ENCODE measurements at regions not wholly inside any gene's neighbourhood (a gene's known extent, or its start where the extent isn't known, plus 50 kb on each side); places are given as distances from the start of the nearest gene placed in this dataset.

DNA sequence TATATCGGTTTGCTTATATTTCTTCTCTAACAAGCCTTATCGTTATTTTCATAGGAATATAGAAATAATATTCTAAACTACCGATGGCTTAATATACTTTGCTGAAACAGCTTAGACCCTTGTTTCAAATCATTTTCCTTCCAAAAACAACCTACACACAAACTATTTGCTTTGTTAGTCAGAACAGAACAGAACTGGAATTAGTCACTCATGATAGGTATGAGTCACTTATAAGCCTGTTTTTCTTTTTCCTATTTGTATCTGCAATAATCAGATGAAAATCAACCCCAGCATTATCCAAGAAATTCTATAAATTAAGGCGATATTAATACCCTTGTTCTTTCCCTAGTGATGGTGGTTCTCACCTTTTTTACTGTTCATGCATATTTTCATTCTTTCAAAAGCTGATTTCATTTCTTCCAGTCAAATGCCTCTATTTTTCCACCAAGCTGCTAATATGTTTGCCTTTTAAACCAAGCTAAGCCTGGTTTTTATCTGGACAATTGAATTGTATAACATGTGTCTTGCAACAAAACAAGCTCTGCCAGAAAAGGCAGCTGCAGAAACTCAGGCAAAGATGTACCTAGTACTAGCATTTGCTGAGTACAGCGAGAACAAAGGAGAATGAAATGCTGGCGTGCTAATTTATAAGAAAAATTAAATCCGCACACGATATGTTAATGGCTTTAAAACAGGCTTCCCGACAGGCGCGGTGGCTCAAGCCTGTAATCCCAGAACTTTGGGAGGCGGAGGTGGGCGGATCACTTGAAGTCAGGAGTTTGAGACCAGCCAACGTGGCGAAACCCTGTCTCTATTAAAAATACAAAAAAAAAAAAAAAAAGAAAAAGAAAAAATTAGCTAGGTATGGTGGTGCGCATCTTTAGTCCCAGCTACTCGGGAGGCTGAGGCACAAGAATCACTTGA, 1418.2 kb downstream of the AACS start:
- no peak for DNase-seq

DNA sequence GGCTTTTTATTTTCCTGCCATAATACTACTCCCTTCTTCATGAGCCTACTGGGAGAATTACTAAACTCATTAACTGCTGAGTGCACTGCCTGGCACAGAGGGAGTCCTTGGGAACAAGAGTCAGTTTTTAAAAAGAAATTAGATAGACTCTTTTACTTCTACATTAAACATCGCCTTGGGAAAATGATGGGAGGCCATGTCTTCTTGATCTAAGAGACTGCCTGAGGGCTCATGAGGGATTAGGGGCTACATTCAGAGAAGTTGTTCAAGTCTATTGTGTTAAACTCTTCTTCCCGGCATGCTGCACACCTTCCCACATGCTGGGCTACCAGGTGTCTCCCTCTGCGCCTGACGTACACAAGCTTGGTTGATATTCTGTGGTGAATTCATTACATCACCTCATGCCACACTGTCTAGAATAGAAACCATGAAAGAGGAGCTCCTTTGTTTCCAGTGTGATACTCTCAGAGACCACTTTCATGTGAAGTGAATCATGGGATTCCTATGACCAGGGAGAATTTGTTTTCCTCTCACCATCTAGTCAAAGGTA, 1422.3 kb downstream of the AACS start:
- no peak for DNase-seq

DNA sequence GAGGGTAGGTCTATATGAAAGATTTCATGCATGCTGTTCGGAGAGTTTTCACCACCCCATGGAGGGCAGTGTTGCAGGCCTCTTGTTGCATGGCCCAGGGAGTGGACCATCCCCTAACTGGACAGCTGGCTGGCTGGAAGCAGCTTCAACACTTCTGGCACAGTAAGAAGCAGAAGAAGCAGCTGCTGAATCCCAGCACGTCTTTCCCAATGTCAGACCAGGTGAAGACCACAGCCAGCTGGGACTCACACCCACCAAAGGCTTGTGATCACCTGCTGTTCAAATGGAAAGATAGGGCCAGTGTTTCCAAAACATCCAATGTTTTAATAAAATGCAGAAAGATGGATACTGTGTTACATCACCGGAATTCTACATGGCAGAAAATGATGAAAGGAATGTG, 1423.6 kb downstream of the AACS start:
- no peak for DNase-seq

DNA sequence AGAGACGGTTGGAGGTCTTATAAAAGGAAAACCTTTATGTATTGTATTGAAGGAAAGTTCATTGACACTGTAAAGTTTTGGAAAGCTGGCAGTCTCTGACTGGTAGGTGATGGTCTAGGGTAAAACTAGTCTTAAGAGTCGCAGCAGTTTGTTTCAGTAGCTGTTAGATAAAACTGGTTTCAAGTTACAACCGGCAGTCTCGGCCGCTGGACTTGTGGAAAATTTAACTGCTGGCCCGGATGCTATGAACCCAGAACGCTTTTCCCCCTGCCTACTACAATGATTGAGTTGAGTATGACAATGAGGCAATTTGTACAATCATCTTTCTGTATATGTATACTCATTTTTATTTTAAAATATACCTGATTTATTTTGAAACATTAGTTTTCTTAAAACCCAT, 1426.9 kb downstream of the AACS start:
- DNase-seq: no peak

DNA sequence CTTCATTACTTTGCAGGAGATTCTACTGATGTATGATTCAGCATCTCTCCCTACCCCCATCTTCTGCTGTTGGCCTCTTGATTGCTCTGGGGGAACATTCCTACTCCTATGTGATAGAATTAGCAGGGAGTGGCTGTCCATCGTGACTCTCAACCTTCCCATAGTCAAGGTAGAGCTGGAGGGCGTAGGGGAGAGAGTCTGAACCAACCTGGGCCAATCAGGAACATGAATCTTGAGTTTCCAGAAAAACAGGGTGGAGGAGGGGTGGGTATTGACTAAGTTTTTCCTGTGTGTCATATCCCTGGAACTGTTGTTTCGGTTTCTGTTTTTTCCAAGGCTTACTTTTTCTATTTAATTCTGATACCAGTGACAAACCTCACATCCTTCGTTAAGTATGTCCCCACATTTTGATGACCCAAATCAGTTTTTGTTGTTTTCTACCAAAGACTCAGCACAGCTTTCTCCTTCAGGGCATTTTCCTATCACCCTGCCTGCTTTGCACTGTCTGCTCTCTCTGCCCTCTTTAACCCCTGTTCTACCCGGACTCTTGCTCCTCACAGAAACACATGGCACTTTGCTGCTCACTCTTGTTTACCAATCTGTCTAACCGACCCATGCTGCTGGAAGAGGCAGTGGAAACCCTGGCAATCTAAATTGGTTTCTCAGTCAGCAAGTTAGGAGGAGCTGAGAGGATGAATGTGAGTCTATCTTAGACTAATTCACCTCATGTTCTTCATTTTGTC, 1428.3 kb downstream of the AACS start:
- DNase-seq: no peak

DNA sequence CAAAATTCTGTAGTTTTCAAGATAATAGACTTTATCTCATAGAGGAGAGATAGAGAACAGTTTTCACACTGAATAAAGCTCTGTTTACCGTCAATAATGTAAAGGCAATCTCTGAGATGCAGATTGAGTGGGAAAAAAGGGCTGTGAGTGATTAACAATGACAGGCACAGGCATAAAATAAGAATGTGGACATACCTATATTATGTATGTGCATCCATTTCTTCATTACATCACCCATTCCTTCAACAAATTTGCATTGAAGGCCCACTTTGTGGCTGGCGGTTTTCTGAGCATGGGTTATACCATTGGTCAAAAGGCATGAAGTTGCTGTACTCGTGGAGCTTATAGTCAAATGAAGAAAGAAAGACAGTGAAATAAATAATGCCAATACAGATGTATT, 1431.0 kb downstream of the AACS start:
- no peak for DNase-seq

DNA sequence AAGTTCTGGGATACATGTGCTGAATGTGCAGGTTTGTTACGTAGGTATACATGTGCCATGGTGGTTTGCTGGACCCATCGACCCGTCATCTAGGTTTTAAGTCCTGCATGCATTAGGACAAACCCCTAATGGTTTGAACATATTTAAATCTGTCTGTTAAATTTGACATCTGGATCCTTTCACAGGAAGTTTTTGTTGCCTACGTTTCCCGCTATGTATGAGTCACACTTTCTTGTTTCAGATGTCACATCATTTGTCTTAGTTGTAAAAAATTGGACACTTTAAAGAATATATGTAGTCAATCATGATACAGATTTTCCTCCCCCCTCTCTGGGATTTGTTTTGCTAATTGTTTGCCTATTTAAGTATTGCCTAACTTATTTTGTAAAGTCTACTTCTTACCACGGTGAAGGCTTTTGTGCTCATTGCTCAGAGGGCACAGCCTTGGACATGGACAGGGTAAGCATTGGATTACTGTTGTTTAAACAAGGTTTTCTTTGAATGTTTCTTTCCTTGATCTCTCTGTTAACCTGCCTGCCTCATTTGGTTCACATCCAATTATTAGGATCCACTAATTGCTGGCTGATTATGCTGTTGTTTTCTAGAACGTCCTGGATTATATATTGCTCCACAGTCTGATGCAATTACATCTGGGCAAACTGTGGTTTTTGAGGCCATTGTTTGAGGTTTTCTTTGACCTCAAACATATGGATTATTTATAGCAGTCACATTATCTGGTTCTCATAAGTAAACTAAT, 1441.4 kb downstream of the AACS start:
- no peak for DNase-seq

DNA sequence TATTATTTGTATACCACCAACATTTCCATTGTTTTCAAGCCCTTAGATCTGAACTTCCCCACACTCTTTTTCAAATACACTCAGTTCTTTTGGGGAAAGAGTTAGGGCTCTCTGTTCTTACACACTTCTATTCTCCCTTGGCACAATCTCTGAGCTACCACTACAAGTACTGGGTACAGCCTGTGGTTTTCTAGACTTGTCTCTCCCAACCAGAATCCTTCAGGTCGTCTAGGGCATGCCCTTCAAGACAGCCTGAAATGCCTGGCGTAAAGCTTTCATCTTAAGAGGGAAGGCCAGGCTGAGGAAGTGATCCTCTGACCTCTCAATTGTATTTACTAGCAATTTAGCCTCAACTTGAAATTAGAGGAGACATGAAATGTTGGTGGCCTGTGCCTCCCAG, 1442.0 kb downstream of the AACS start:
- DNase-seq: no peak

DNA sequence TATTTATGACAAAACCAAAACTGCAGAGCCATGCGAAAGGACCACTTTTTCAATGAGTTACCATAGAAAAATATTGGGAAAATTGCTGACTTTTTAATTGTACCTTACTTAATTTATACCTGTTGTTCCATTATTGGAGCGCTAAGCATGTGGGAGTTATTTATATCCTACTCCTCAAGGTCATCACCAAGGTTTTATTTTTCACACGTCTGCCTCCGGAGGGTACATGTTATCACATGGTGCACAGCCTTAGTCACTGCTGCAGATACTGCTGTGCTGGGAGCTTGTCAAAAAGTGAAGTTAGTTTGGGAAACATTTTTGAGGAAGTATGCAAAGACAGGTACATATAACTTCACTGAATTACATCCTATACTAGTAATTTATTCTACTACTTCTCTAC, 1444.3 kb downstream of the AACS start:
- no peak for DNase-seq

DNA sequence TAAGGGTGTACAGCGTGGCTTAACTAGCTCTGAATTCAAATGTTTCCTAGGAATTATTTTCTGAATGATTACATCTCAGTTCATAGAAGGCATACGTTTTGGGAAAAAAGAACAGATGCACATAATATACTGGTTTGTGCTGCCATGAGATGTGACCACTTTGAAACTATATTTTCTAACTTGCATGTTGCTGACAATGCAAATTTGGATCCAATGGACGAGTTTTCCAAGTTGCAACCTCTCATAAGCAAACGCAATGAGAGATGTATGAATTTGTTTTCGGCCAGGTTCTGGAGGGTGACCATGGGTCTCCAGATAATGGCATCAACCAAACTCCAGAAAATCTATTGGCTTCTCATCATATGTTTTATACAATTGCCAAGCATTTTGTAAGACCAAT, 1445.4 kb downstream of the AACS start:
- DNase-seq: no peak

DNA sequence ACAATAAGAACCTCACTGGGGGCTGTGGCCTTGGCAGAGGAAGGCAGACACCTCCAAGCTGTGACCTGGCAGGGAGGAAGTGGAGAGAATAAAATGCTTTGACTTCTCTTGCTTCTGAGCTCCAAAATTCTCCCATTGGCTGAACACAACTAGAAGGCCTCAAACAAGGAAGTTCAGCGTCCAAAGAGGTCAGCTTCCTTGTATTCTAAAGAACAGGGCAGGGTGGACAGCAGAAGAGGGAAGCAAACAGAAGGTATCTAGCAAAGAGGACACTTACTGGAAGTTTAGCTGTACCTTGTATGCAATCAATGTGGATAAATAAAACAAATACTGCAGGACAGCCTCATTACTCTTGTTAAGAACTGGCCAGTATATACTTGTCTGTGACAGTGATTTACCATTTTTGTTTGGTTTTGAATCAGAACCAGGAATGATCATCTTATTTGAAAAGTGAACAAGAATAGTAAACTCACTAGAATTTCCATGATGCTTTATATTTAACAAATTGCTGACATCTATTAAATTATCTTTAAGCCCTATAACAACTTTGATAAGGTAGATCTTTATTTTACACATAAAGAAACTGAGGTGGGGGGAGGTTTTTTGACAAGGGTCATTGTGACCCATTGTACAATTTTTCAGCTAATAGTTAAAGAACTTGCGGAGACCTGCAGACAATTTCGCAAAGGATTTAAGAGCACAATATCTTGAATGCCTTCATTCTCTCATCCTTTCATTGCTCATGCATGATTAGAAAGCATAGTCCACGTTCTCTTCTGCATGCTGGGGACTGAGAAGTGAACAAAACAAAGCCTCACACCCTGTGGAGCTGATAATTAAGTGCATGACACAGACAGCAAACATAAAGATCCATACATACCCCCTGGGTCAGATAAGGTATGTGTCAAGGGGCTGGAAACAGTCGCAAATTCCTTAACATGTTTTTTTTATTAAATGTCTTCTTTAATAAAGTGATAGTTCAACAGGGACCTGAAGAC, 1448.0 kb downstream of the AACS start:
- DNase-seq: no peak

DNA sequence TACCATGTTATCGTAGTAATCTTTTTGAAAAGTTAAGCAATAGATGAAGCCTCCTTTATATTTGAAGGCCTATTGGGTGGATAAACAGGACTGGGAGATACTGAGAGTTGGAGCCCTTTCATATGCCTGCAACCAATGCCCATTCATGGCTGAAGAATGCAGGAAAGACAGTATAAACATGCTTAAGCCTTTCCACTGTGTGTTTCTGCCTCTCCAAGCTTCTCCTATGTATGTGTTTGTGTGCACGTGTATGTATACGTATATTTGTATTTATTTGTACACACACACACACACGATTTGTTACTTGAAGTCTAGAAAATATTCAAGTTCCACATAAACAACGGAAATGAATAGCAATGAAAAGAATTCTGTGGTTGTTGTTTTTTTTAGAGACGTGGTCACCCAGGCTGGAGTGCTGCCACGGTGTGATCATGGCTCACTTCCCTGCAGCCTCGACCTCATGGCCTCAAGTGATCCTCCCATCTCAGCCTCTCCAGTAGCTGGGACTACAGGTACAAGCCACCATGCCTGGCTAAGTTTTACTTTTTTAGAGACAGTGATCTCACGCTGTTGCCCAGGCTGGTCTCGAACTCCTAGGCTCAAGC, 1453.5 kb downstream of the AACS start:
- no peak for DNase-seq

DNA sequence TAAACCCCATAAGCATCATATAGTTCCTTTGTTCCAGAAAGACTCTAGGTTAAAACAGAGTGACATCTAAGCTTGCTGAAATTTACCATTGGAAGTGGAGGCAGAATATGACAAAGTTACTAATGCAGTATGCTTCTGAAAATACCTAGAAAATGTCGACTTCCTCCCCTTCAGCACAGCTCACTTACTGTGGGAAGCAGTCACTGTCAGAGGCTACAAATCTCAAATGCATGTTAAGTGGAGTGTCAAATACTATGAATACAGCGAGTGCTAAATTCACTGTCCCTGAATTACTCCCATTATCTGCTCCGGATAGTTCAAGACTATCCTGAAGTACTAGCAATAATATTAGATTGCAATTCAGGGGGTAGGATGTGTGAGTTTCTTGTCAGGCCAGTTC, 1454.6 kb downstream of the AACS start:
- DNase-seq: no peak

DNA sequence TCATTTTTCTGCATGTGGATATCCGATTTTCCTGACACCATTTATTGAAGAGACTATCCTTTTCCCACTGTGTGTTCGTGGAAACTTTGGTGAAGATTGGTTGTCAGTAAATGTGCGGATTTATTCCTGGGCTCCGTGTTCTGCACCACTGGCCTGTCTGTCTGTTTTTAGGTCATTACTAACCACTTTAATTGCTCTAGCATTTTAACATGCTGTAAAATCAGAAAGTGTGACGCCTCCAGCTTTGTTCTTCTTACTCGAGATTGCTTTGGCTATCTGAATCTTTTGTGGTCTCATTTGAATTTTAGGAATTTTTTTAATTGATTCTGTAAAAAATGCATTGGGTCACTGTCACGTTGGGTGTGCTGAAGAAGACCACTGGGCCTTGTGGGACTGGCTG, 1458.7 kb downstream of the AACS start:
- no peak for DNase-seq

DNA sequence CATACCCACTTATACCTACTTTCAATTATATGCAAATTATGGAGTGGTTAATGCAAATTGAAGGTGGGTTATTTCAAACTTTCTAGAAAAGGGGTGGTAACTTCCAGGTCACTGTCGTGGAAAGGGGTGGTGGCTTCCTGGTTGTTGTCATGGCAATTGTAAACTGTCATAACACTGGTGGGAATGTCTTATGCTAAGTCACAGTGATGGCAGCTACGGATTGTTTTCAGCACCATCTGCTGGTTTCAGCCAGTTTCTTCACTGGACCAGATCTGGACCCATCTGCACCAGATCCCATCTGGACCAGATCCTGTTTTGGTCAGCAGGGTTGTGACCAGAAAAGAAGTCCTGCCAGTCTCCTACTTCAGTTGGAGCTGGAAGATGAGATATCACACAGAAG, 1469.3 kb downstream of the AACS start:
- no peak for DNase-seq

DNA sequence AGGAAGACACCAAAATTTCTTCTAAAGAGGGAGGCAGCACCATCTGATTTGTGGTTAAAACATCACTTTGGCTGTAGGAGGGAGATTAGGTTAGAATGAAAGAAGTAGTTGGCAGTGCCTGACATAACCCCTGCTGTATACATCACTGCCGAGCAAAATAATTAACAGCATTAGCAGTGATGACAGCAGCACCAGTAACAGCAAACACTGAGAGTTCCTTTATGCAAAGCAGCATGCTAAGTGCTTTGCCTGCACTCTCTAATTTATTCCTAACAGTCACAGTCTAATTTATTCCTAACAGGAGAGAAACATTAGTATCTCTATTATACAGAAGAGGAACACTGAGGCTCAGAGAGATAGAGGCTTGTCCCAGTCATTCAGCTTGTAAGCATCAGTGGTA, 1469.7 kb downstream of the AACS start:
- DNase-seq: no peak

DNA sequence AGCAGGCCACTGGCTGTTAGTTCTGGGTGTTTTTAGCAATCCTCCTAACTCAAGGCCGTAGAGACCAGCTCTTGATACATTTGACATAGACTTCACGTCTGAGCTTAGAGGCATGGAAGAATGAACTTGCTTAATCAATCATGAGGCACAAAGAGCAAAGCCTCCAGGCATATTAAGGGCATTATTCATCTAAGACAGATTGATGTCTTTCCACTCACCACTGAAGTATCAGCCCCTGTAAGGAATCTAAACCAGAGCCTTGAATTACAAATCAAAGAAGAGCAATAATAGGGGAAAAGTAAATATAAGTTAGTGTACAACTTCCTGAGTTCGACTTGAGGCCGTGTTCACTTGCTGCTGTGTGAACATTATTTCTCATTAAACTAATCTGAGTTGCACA, 1470.7 kb downstream of the AACS start:
- DNase-seq: no peak

DNA sequence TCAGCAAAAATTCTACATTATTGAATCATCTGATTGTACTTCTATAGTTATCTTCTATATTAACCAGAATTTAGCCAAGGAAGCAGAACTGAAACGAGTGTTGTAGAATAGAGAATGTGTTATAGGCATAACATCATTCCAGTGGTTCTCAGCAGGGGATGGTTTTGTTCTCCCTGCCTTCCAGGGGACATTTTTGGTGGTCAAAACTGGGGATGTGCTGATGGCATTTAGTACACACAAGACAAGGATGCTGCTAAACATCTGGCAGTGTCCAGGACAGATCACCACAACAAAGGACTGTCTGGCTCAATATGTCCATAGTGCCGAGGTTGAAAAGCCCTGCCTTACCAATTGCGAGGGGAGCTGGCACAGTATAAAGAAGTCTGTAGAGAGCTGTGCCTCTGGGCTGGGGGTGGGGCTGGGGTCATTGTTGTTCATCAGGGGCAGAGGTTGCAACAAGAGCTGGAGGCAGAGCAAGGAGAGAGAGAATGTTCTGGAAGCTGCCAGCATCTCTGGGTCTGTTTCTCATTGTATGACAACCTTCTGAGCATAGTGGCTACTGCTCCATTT, 1472.8 kb downstream of the AACS start:
- DNase-seq: no peak

DNA sequence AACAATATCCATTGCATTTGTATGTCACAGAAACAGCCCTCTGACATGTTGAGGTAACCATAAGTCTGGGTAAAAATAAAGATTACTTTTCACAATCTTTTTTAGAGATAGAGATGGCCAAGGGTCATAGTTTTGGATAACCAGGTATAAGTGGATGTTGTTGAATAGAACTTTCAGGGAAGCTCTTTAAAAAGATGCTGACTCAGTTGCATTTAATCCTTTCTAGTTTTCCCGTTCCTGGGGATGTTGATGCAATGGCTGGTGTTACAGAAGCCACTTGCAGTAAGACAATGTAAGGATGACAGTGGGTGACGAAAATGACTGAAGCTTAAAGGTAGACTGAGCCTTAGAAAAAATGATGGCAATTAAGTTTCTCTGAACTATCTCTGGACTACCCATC, 1473.7 kb downstream of the AACS start:
- DNase-seq: no peak

DNA sequence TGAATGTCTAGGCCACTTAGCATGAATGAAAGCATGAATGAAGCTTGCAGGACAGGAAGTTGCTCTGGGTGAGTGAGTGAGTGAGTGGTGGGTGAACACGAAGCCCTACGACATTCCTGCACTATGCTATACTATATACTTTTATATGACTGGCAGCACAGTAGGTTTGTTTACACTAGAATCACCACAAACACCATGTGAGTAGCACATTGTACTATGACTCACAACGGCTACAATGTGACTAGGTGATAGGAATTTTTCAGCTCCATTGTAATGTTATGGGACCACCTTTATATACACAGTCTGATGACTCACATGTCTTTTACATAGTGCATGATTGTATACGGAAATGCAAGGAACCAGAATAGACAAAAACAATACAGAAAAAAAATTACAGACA, 1480.2 kb downstream of the AACS start:
- no peak for DNase-seq

DNA sequence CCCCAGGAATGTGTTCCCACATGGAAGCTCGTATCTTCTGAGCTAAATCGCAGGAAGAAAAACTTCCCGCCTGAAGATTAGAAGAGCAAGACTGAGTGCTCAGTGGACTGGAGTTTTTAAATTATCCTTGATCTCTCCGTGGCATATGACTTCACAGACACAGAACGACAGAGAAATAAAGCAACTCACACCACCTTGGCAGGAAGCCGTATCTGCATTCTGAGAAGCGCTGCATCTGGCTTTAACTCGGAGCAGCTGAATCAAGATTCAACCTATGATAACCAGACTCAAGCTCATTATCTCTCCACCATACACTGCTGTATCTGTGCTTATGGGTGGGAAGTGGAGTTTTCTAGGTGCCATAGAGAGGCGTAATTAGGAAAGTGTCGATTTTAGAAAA, 1482.7 kb downstream of the AACS start:
- no peak for DNase-seq

Data from COR-L47 (cell line).